ENCODE measurements at regions not wholly inside any gene's neighbourhood (a gene's known extent, or its start where the extent isn't known, plus 50 kb on each side); places are given as distances from the start of the nearest gene placed in this dataset.
"Not testable (repeated sequence)": the region's sequence is repeated elsewhere in the genome, so short reads cannot be mapped to it uniquely, and the experiment has no call there.

GRCh38 chr7:91717681-91718470 is 162.6 kb downstream of the MTERF1 start:
- Histone ChIP-seq H3K4me3 (ENCODE audit: low read depth, low read length) (no peak overlapping the region), H3K27me3 (ENCODE audit: control insufficient read depth, insufficient read depth, low read length) (no peaks in the 10 kb centered on the region), H3K36me3 (ENCODE audit: control insufficient read depth, insufficient read depth, low read length) (no peaks in the 10 kb centered on the region)
- TF ChIP-seq CTCF (IDR thresholded peaks at IDR 0.05; ENCODE audit: insufficient read depth, low read length, severe bottlenecking), result no peak
- DNase-seq (ENCODE audit: low read depth) (no peak), FAIRE-seq (no peak)

- TF ChIP-seq CTCF (IDR thresholded peaks at IDR 0.05; ENCODE audit: insufficient read depth, low read length, severe bottlenecking), result no peak
- H3K27me3 ChIP-seq (ENCODE audit: control insufficient read depth, insufficient read depth, low read length), result no peaks in the 10 kb centered on the region
- H3K36me3 ChIP-seq (ENCODE audit: control insufficient read depth, insufficient read depth, low read length), result no peaks in the 10 kb centered on the region
- DNase-seq (ENCODE audit: low read depth), result no peak
- no peak for FAIRE-seq
- H3K4me3 ChIP-seq (ENCODE audit: low read depth, low read length), result no peak overlapping the region
Observed at GRCh38 chr7:91719008-91719407, 161.5 kb downstream of the MTERF1 start.

GRCh38 chr7:91720260-91720937 is 160.1 kb downstream of the MTERF1 start:
- H3K36me3 ChIP-seq (ENCODE audit: control insufficient read depth, insufficient read depth, low read length), result no peaks in the 10 kb centered on the region
- FAIRE-seq, result no peak
- H3K27me3 ChIP-seq (ENCODE audit: control insufficient read depth, insufficient read depth, low read length), result no peaks in the 10 kb centered on the region
- peak; percentile 95 for DNase-seq (ENCODE audit: low read depth)
- TF ChIP-seq CTCF (IDR thresholded peaks at IDR 0.05; ENCODE audit: insufficient read depth, low read length, severe bottlenecking), result no peak
- no peak overlapping the region for H3K4me3 ChIP-seq (ENCODE audit: low read depth, low read length)

- H3K36me3 ChIP-seq (ENCODE audit: control insufficient read depth, insufficient read depth, low read length), result no peaks in the 10 kb centered on the region
- FAIRE-seq (no peak), DNase-seq (ENCODE audit: low read depth) (peak; percentile 57)
- no peaks in the 10 kb centered on the region for H3K27me3 ChIP-seq (ENCODE audit: control insufficient read depth, insufficient read depth, low read length)
- no peak overlapping the region for H3K4me3 ChIP-seq (ENCODE audit: low read depth, low read length)
- TF ChIP-seq CTCF (IDR thresholded peaks at IDR 0.05; ENCODE audit: insufficient read depth, low read length, severe bottlenecking), result no peak
Observed at GRCh38 chr7:91722831-91723230, 157.7 kb downstream of the MTERF1 start.

- not testable (repeated sequence) for FAIRE-seq
Observed at GRCh38 chr7:91729046-91729445, 151.5 kb downstream of the MTERF1 start.

GRCh38 chr7:91731976-91732375 is 148.5 kb downstream of the MTERF1 start:
- DNase-seq (ENCODE audit: low read depth) (no peak), FAIRE-seq (no peak)
- no peak for TF ChIP-seq CTCF (IDR thresholded peaks at IDR 0.05; ENCODE audit: insufficient read depth, low read length, severe bottlenecking)
- Histone ChIP-seq H3K4me3 (ENCODE audit: low read depth, low read length) (no peak overlapping the region), H3K27me3 (ENCODE audit: control insufficient read depth, insufficient read depth, low read length) (no peaks in the 10 kb centered on the region), H3K36me3 (ENCODE audit: control insufficient read depth, insufficient read depth, low read length) (no peaks in the 10 kb centered on the region)

More at GRCh38 chr7:91729046-91729445, 151.5 kb downstream of the MTERF1 start:
- not testable (repeated sequence) for H3K36me3 ChIP-seq (ENCODE audit: control insufficient read depth, insufficient read depth, low read length); DNase-seq (ENCODE audit: low read depth); H3K27me3 ChIP-seq (ENCODE audit: control insufficient read depth, insufficient read depth, low read length); H3K4me3 ChIP-seq (ENCODE audit: low read depth, low read length)
